MCF 10A (cell line): ENCODE measurements at regions not wholly inside any gene's neighbourhood (a gene's known extent, or its start where the extent isn't known, plus 50 kb on each side); places are given as distances from the start of the nearest gene placed in this dataset.

Source experiments
- BruUV-seq: library from RNA; stranded (reverse); fragments of 400-500 nt; replicated peaks from 2 replicates; lab custom pipeline; 2021; lab: Mats Ljungman, UMichigan
- CTCF ChIA-PET: fragments of 300-600 bp; sonication (Branson Sonifier 250); formaldehyde crosslinking; extraction: SDS; loops from one replicate; lab custom pipeline; 2021; ENCODE audit warnings: antibody characterized with exemption, inconsistent platforms; lab: Yijun Ruan, JAX
- POLR2A ChIA-PET: fragments of 300-600, 350-650 bp; sonication (Branson Sonifier 250); formaldehyde crosslinking; extraction: SDS; loops from one replicate; lab custom pipeline; 2020; ENCODE audit warnings: antibody characterized with exemption, inconsistent platforms; lab: Yijun Ruan, JAX
- DNase-seq: peaks from one replicate; pipeline ENCODE4 v3.0.0-alpha.2; 2018; ENCODE audit not compliant: unreplicated experiment
- H3K27ac Mint-ChIP-seq: one replicate; pipeline ENCODE4 v1.8.0; 2022; ENCODE audit warnings: mild to moderate bottlenecking, low read depth, mixed read lengths; ENCODE audit not compliant: unreplicated experiment
- H3K27me3 Mint-ChIP-seq: one replicate; pipeline ENCODE4 v1.8.0; 2022; ENCODE audit warnings: mixed read lengths; ENCODE audit not compliant: insufficient read depth, unreplicated experiment
- H3K36me3 Mint-ChIP-seq: one replicate; pipeline ENCODE4 v1.8.0; 2022; ENCODE audit warnings: mild to moderate bottlenecking, moderate library complexity, mixed read lengths; ENCODE audit not compliant: insufficient read depth, unreplicated experiment
- H3K4me1 Mint-ChIP-seq: one replicate; pipeline ENCODE4 v1.8.0; 2022; ENCODE audit warnings: mixed read lengths; ENCODE audit not compliant: insufficient read depth, unreplicated experiment
- H3K4me3 Mint-ChIP-seq: one replicate; pipeline ENCODE4 v1.8.0; 2022; ENCODE audit warnings: mild to moderate bottlenecking, moderate library complexity, mixed read lengths; ENCODE audit not compliant: unreplicated experiment
- H3K9me3 Mint-ChIP-seq: one replicate; pipeline ENCODE4 v1.8.0; 2022; ENCODE audit warnings: mixed read lengths; ENCODE audit not compliant: unreplicated experiment
- CTCF ChIP-seq: fragments of 200-600 bp; IDR thresholded peaks from one replicate; pipeline ENCODE4 v1.8.0; 2022; ENCODE audit warnings: antibody characterized with exemption, mild to moderate bottlenecking; ENCODE audit not compliant: unreplicated experiment
- intact Hi-C: fragments of 100-400 bp; cut with micrococcal nuclease; formaldehyde crosslinking; loops from 2 replicates; pipeline ENCODE4 v1.14.1; 2022

- no TSS peak for BruUV-seq
- Mint-ChIP-seq H3K4me3 (no peak overlapping the region), H3K27me3 (no peaks in the 10 kb centered on the region), H3K4me1 (no peaks in the 10 kb centered on the region), H3K9me3 (no peaks in the 10 kb centered on the region), H3K36me3 (no peaks in the 10 kb centered on the region), H3K27ac (no peak overlapping the region)
- intact Hi-C loops = no loop called here
- DNase-seq = no peak
- no peak for TF ChIP-seq CTCF
- ChIA-PET CTCF (no interaction called here), POLR2A (no interaction called here)
Observed at GRCh38 chr1:37151789-37152188, 117.5 kb upstream of the GRIK3 start.

- Mint-ChIP-seq H3K27me3 (no peaks in the 10 kb centered on the region), H3K4me3 (no peak overlapping the region), H3K36me3 (no peaks in the 10 kb centered on the region), H3K9me3 (no peaks in the 10 kb centered on the region), H3K27ac (no peak overlapping the region), H3K4me1 (no peaks in the 10 kb centered on the region)
- CTCF ChIA-PET = no interaction called here
- no TSS peak for BruUV-seq
- TF ChIP-seq CTCF = no peak
- no peak for DNase-seq
- POLR2A ChIA-PET = no interaction called here
- intact Hi-C loops = no loop called here
Observed at GRCh38 chr1:37152491-37152890, 118.2 kb upstream of the GRIK3 start.

- no peak overlapping the region for H3K27ac Mint-ChIP-seq
- no peaks in the 10 kb centered on the region for H3K9me3 Mint-ChIP-seq
- intact Hi-C loops = no loop called here
- DNase-seq = no peak
- no peak for TF ChIP-seq CTCF
- CTCF ChIA-PET = no interaction called here
- no peaks in the 10 kb centered on the region for H3K36me3 Mint-ChIP-seq
- POLR2A ChIA-PET = no interaction called here
- no peaks in the 10 kb centered on the region for H3K27me3 Mint-ChIP-seq
- no TSS peak for BruUV-seq
- no peaks in the 10 kb centered on the region for H3K4me1 Mint-ChIP-seq
- H3K4me3 Mint-ChIP-seq = no peak overlapping the region
Observed at GRCh38 chr1:37153116-37154100, 119.1 kb upstream of the GRIK3 start.

GRCh38 chr1:37156646-37157045 lies 122.3 kb upstream of the GRIK3 start:
- Mint-ChIP-seq H3K4me1 (no peaks in the 10 kb centered on the region), H3K27ac (no peak overlapping the region), H3K4me3 (no peak overlapping the region), H3K27me3 (no peaks in the 10 kb centered on the region), H3K36me3 (no peaks in the 10 kb centered on the region), H3K9me3 (peaks cover 13% of the 10 kb centered on the region)
- no peak for DNase-seq
- no peak for TF ChIP-seq CTCF
- CTCF ChIA-PET = no interaction called here
- intact Hi-C loops = no loop called here
- BruUV-seq = no TSS peak
- POLR2A ChIA-PET = no interaction called here
